T-helper 2 cell treated with Interferon-gamma antibody and Interleukin-4, amounts not matched to agents 5 μg/mL and 100 μg/mL, for 36 hours (primary cell): ENCODE measurements at regions not wholly inside any gene's neighbourhood (a gene's known extent, or its start where the extent isn't known, plus 50 kb on each side); places are given as distances from the start of the nearest gene placed in this dataset.

Experiments
- DNase-seq: peaks from one replicate; pipeline ENCODE4 v3.0.0; 2021; ENCODE audit warnings: low spot score
- H3K27ac Mint-ChIP-seq: one replicate; pipeline ENCODE4 v1.8.0; 2021; ENCODE audit warnings: mild to moderate bottlenecking, mixed read lengths
- H3K27me3 Mint-ChIP-seq: one replicate; pipeline ENCODE4 v1.8.0; 2021; ENCODE audit warnings: low read depth, mixed read lengths
- H3K36me3 Mint-ChIP-seq: one replicate; pipeline ENCODE4 v1.8.0; 2021; ENCODE audit warnings: low read depth, mixed read lengths
- H3K4me1 Mint-ChIP-seq: one replicate; pipeline ENCODE4 v1.8.0; 2021; ENCODE audit warnings: low read depth, mixed read lengths
- H3K4me3 Mint-ChIP-seq: one replicate; pipeline ENCODE4 v1.8.0; 2022; ENCODE audit warnings: mild to moderate bottlenecking, moderate library complexity, mixed read lengths
- H3K9me3 Mint-ChIP-seq: one replicate; pipeline ENCODE4 v1.8.0; 2021; ENCODE audit warnings: mixed read lengths

GRCh38 chr4:85067342-85067741 lies 100.9 kb upstream of the WDFY3 start:
- DNase-seq: no peak
- H3K4me3 Mint-ChIP-seq: no peak overlapping the region
- H3K36me3 Mint-ChIP-seq: no peaks in the 10 kb centered on the region
- H3K9me3 Mint-ChIP-seq: no peaks in the 10 kb centered on the region
- H3K27me3 Mint-ChIP-seq: no peaks in the 10 kb centered on the region
- no peaks in the 10 kb centered on the region for H3K4me1 Mint-ChIP-seq
- no peak overlapping the region for H3K27ac Mint-ChIP-seq

GRCh38 chr4:85078016-85078415 lies 111.5 kb upstream of the WDFY3 start:
- no peak for DNase-seq
- Mint-ChIP-seq H3K4me3 (no peak overlapping the region), H3K9me3 (no peaks in the 10 kb centered on the region), H3K4me1 (no peaks in the 10 kb centered on the region), H3K27ac (no peak overlapping the region), H3K27me3 (no peaks in the 10 kb centered on the region), H3K36me3 (no peaks in the 10 kb centered on the region)

GRCh38 chr4:85081196-85081595 lies 114.7 kb upstream of the WDFY3 start:
- H3K4me1 Mint-ChIP-seq: no peaks in the 10 kb centered on the region
- no peaks in the 10 kb centered on the region for H3K36me3 Mint-ChIP-seq
- H3K27ac Mint-ChIP-seq: no peak overlapping the region
- H3K27me3 Mint-ChIP-seq: no peaks in the 10 kb centered on the region
- H3K4me3 Mint-ChIP-seq: no peak overlapping the region
- no peak for DNase-seq
- H3K9me3 Mint-ChIP-seq: no peaks in the 10 kb centered on the region

GRCh38 chr4:85084371-85085094 lies 118.0 kb upstream of the WDFY3 start:
- H3K4me3 Mint-ChIP-seq: no peak overlapping the region
- no peaks in the 10 kb centered on the region for H3K36me3 Mint-ChIP-seq
- H3K4me1 Mint-ChIP-seq: no peaks in the 10 kb centered on the region
- H3K27me3 Mint-ChIP-seq: no peaks in the 10 kb centered on the region
- no peaks in the 10 kb centered on the region for H3K9me3 Mint-ChIP-seq
- no peak for DNase-seq
- H3K27ac Mint-ChIP-seq: no peak overlapping the region

- DNase-seq: no peak
Measured at GRCh38 chr4:85086721-85087120, 120.2 kb upstream of the WDFY3 start.

GRCh38 chr4:85092536-85092935 lies 126.0 kb upstream of the WDFY3 start:
- Mint-ChIP-seq H3K27me3 (no peaks in the 10 kb centered on the region), H3K9me3 (peaks cover 5% of the 10 kb centered on the region), H3K4me3 (no peak overlapping the region), H3K27ac (no peak overlapping the region), H3K4me1 (no peaks in the 10 kb centered on the region), H3K36me3 (no peaks in the 10 kb centered on the region)
- DNase-seq: no peak

More at GRCh38 chr4:85086721-85087120, 120.2 kb upstream of the WDFY3 start:
- Mint-ChIP-seq H3K27me3 (no peaks in the 10 kb centered on the region), H3K9me3 (no peaks in the 10 kb centered on the region), H3K4me3 (no peak overlapping the region), H3K4me1 (no peaks in the 10 kb centered on the region), H3K36me3 (no peaks in the 10 kb centered on the region), H3K27ac (no peak overlapping the region)

- no peaks in the 10 kb centered on the region for H3K27me3 Mint-ChIP-seq
Measured at GRCh38 chr4:85092943-85093342, 126.5 kb upstream of the WDFY3 start.

GRCh38 chr4:85094735-85095134 lies 128.2 kb upstream of the WDFY3 start:
- no peak for DNase-seq
- no peaks in the 10 kb centered on the region for H3K27me3 Mint-ChIP-seq
- H3K4me1 Mint-ChIP-seq: no peaks in the 10 kb centered on the region
- H3K27ac Mint-ChIP-seq: no peak overlapping the region
- no peaks in the 10 kb centered on the region for H3K36me3 Mint-ChIP-seq
- peaks cover 5% of the 10 kb centered on the region for H3K9me3 Mint-ChIP-seq
- no peak overlapping the region for H3K4me3 Mint-ChIP-seq

More at GRCh38 chr4:85092943-85093342, 126.5 kb upstream of the WDFY3 start:
- H3K36me3 Mint-ChIP-seq: no peaks in the 10 kb centered on the region
- no peak overlapping the region for H3K4me3 Mint-ChIP-seq
- no peak overlapping the region for H3K27ac Mint-ChIP-seq
- DNase-seq: no peak
- no peaks in the 10 kb centered on the region for H3K4me1 Mint-ChIP-seq
- H3K9me3 Mint-ChIP-seq: peaks cover 5% of the 10 kb centered on the region

- H3K4me3 Mint-ChIP-seq: no peak overlapping the region
- DNase-seq: no peak
Measured at GRCh38 chr4:85102606-85103005, 136.1 kb upstream of the WDFY3 start.

GRCh38 chr4:85106166-85106565 lies 139.7 kb upstream of the WDFY3 start:
- no peaks in the 10 kb centered on the region for H3K9me3 Mint-ChIP-seq
- no peak overlapping the region for H3K27ac Mint-ChIP-seq
- H3K4me3 Mint-ChIP-seq: no peak overlapping the region
- H3K36me3 Mint-ChIP-seq: no peaks in the 10 kb centered on the region
- no peak for DNase-seq
- no peaks in the 10 kb centered on the region for H3K4me1 Mint-ChIP-seq
- no peaks in the 10 kb centered on the region for H3K27me3 Mint-ChIP-seq

More at GRCh38 chr4:85102606-85103005, 136.1 kb upstream of the WDFY3 start:
- no peaks in the 10 kb centered on the region for H3K4me1 Mint-ChIP-seq
- H3K27me3 Mint-ChIP-seq: no peaks in the 10 kb centered on the region
- no peaks in the 10 kb centered on the region for H3K9me3 Mint-ChIP-seq
- H3K36me3 Mint-ChIP-seq: no peaks in the 10 kb centered on the region
- no peak overlapping the region for H3K27ac Mint-ChIP-seq

- no peaks in the 10 kb centered on the region for H3K36me3 Mint-ChIP-seq
- H3K27ac Mint-ChIP-seq: no peak overlapping the region
- no peaks in the 10 kb centered on the region for H3K27me3 Mint-ChIP-seq
- no peak overlapping the region for H3K4me3 Mint-ChIP-seq
- H3K9me3 Mint-ChIP-seq: no peaks in the 10 kb centered on the region
- no peak for DNase-seq
- no peaks in the 10 kb centered on the region for H3K4me1 Mint-ChIP-seq
Measured at GRCh38 chr4:85106805-85107336, 140.4 kb upstream of the WDFY3 start.

- Mint-ChIP-seq H3K27me3 (no peaks in the 10 kb centered on the region), H3K4me1 (no peaks in the 10 kb centered on the region), H3K9me3 (no peaks in the 10 kb centered on the region), H3K4me3 (no peak overlapping the region), H3K36me3 (no peaks in the 10 kb centered on the region), H3K27ac (no peak overlapping the region)
- no peak for DNase-seq
Measured at GRCh38 chr4:85107553-85107952, 141.1 kb upstream of the WDFY3 start.

GRCh38 chr4:85113706-85114105 lies 147.2 kb upstream of the WDFY3 start:
- no peak for DNase-seq
- no peaks in the 10 kb centered on the region for H3K36me3 Mint-ChIP-seq
- H3K27me3 Mint-ChIP-seq: no peaks in the 10 kb centered on the region
- no peaks in the 10 kb centered on the region for H3K9me3 Mint-ChIP-seq
- no peak overlapping the region for H3K4me3 Mint-ChIP-seq
- H3K4me1 Mint-ChIP-seq: no peaks in the 10 kb centered on the region
- H3K27ac Mint-ChIP-seq: no peak overlapping the region

- DNase-seq: no peak
- H3K9me3 Mint-ChIP-seq: no peaks in the 10 kb centered on the region
- H3K27me3 Mint-ChIP-seq: no peaks in the 10 kb centered on the region
- no peak overlapping the region for H3K27ac Mint-ChIP-seq
- H3K36me3 Mint-ChIP-seq: no peaks in the 10 kb centered on the region
- H3K4me3 Mint-ChIP-seq: no peak overlapping the region
- H3K4me1 Mint-ChIP-seq: no peaks in the 10 kb centered on the region
Measured at GRCh38 chr4:85114526-85114925, 148.0 kb upstream of the WDFY3 start.

GRCh38 chr4:85116008-85116407 lies 149.5 kb upstream of the WDFY3 start:
- H3K27ac Mint-ChIP-seq: no peak overlapping the region
- DNase-seq: no peak
- H3K9me3 Mint-ChIP-seq: no peaks in the 10 kb centered on the region
- H3K4me1 Mint-ChIP-seq: no peaks in the 10 kb centered on the region
- no peak overlapping the region for H3K4me3 Mint-ChIP-seq
- H3K36me3 Mint-ChIP-seq: no peaks in the 10 kb centered on the region
- H3K27me3 Mint-ChIP-seq: no peaks in the 10 kb centered on the region
